Endothelial cell (in vitro differentiated cells): ENCODE measurements at regions not wholly inside any gene's neighbourhood (a gene's known extent, or its start where the extent isn't known, plus 50 kb on each side); places are given as distances from the start of the nearest gene placed in this dataset.

Experiments
- DNase-seq: peaks from one replicate; pipeline ENCODE4 v3.0.0; 2021; ENCODE audit warnings: low spot score
- H3K27ac Mint-ChIP-seq: one replicate; pipeline ENCODE4 v1.8.0; 2021; ENCODE audit warnings: mixed read lengths, inconsistent platforms; ENCODE audit not compliant: unreplicated experiment
- H3K27me3 Mint-ChIP-seq: one replicate; pipeline ENCODE4 v1.8.0; 2021; ENCODE audit warnings: mild to moderate bottlenecking, moderate library complexity, mixed read lengths, inconsistent platforms; ENCODE audit not compliant: unreplicated experiment
- H3K36me3 Mint-ChIP-seq: one replicate; pipeline ENCODE4 v1.8.0; 2021; ENCODE audit warnings: mild to moderate bottlenecking, low read depth, mixed read lengths, inconsistent platforms; ENCODE audit not compliant: unreplicated experiment
- H3K4me1 Mint-ChIP-seq: one replicate; pipeline ENCODE4 v1.8.0; 2021; ENCODE audit warnings: mild to moderate bottlenecking, mixed read lengths, inconsistent platforms; ENCODE audit not compliant: unreplicated experiment
- H3K4me3 Mint-ChIP-seq: one replicate; pipeline ENCODE4 v1.8.0; 2021; ENCODE audit warnings: mild to moderate bottlenecking, mixed read lengths, inconsistent platforms; ENCODE audit not compliant: unreplicated experiment
- H3K9me3 Mint-ChIP-seq: one replicate; pipeline ENCODE4 v1.8.0; 2021; ENCODE audit warnings: mixed read lengths, inconsistent platforms; ENCODE audit not compliant: unreplicated experiment
- TF ChIP-seq, protein P1 (sequence below): fragments of 200-600 bp; sonication (generic); IDR thresholded peaks from one replicate; pipeline ENCODE4 v1.5.0; 2021; ENCODE audit warnings: antibody characterized with exemption; ENCODE audit not compliant: unreplicated experiment

DNA sequence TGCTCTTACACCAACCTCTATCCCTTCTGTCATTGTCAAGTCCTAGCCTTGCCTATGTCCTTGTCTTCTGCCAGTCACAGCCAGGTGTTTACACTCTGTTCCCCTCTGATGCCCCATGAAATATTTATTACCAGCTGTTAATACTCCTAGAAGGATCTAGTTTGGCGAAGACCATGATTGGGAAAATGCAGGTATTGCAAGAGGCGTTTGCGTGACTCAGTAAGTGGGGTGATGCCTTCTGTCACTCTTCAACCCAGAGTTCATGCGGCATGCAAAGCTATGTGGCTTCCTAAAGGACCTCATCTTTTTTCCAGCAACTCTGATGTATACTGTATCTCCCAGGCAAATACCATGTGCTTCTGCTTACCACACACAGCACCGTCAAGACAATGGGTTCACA lies 81.8 kb upstream of the GJB6 start:
- DNase-seq, result no peak
- TF ChIP-seq, protein P1, sequence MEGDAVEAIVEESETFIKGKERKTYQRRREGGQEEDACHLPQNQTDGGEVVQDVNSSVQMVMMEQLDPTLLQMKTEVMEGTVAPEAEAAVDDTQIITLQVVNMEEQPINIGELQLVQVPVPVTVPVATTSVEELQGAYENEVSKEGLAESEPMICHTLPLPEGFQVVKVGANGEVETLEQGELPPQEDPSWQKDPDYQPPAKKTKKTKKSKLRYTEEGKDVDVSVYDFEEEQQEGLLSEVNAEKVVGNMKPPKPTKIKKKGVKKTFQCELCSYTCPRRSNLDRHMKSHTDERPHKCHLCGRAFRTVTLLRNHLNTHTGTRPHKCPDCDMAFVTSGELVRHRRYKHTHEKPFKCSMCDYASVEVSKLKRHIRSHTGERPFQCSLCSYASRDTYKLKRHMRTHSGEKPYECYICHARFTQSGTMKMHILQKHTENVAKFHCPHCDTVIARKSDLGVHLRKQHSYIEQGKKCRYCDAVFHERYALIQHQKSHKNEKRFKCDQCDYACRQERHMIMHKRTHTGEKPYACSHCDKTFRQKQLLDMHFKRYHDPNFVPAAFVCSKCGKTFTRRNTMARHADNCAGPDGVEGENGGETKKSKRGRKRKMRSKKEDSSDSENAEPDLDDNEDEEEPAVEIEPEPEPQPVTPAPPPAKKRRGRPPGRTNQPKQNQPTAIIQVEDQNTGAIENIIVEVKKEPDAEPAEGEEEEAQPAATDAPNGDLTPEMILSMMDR, result no peak
- H3K27ac Mint-ChIP-seq, result no peak overlapping the region
- H3K4me1 Mint-ChIP-seq, result no peaks in the 10 kb centered on the region
- H3K36me3 Mint-ChIP-seq, result no peaks in the 10 kb centered on the region
- H3K27me3 Mint-ChIP-seq, result no peaks in the 10 kb centered on the region
- no peaks in the 10 kb centered on the region for H3K9me3 Mint-ChIP-seq
- no peak overlapping the region for H3K4me3 Mint-ChIP-seq

GRCh38 chr13:20312292-20312691 lies 80.2 kb upstream of the GJB6 start:
- H3K4me3 Mint-ChIP-seq, result no peak overlapping the region
- no peak overlapping the region for H3K27ac Mint-ChIP-seq
- no peaks in the 10 kb centered on the region for H3K27me3 Mint-ChIP-seq
- no peaks in the 10 kb centered on the region for H3K9me3 Mint-ChIP-seq
- TF ChIP-seq, protein P1, result no peak
- H3K4me1 Mint-ChIP-seq, result no peaks in the 10 kb centered on the region
- no peaks in the 10 kb centered on the region for H3K36me3 Mint-ChIP-seq
- DNase-seq, result no peak

DNA sequence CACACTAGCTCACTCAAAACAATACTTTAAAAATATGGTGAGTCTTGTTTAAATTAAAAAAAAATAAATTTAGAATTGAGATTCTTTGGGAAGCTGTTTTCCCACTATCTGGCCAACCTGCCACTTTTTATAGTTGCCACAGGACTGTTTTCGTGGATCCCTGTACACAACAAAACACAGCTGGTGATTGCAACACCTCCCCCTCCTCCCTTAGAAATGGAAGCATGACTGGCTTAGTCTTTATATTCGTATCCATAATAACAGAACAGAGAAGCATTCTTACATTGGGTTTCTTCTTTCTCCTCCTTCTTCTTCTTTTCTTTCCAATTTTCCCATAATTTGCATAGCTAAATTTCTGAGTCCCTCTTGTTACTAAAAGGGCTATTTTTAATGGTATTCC lies 79.5 kb upstream of the GJB6 start:
- no peak for DNase-seq
- H3K36me3 Mint-ChIP-seq, result no peaks in the 10 kb centered on the region
- H3K27ac Mint-ChIP-seq, result no peak overlapping the region
- H3K4me1 Mint-ChIP-seq, result peaks cover 2% of the 10 kb centered on the region
- no peaks in the 10 kb centered on the region for H3K9me3 Mint-ChIP-seq
- TF ChIP-seq, protein P1, result no peak
- no peaks in the 10 kb centered on the region for H3K27me3 Mint-ChIP-seq
- no peak overlapping the region for H3K4me3 Mint-ChIP-seq

GRCh38 chr13:20311022-20311421 lies 78.9 kb upstream of the GJB6 start:
- H3K36me3 Mint-ChIP-seq, result no peaks in the 10 kb centered on the region

GRCh38 chr13:20306039-20306438 lies 73.9 kb upstream of the GJB6 start:
- no peak overlapping the region for H3K4me3 Mint-ChIP-seq
- H3K27ac Mint-ChIP-seq, result no peak overlapping the region
- DNase-seq, result no peak
- no peaks in the 10 kb centered on the region for H3K9me3 Mint-ChIP-seq
- peaks cover 6% of the 10 kb centered on the region for H3K27me3 Mint-ChIP-seq
- peaks cover 15% of the 10 kb centered on the region for H3K4me1 Mint-ChIP-seq
- no peaks in the 10 kb centered on the region for H3K36me3 Mint-ChIP-seq
- TF ChIP-seq, protein P1, result no peak

More at GRCh38 chr13:20311022-20311421, 78.9 kb upstream of the GJB6 start:
- DNase-seq, result no peak
- Mint-ChIP-seq H3K9me3 (no peaks in the 10 kb centered on the region), H3K27me3 (no peaks in the 10 kb centered on the region), H3K4me3 (no peak overlapping the region), H3K27ac (no peak overlapping the region), H3K4me1 (peaks cover 8% of the 10 kb centered on the region)
- TF ChIP-seq, protein P1, result no peak
